NOMO-1 (cell line): ENCODE measurements at regions not wholly inside any gene's neighbourhood (a gene's known extent, or its start where the extent isn't known, plus 50 kb on each side); places are given as distances from the start of the nearest gene placed in this dataset.
A peak's percentile ranks its signal among the peaks of the same experiment; 100 is the strongest.

Experiments
- DNase-seq, 2 experiments: peaks; one replicate each; lab custom pipeline; 2025; ENCODE audit not compliant: unreplicated experiment in 2 of 2; lab: John Stamatoyannopoulos, UW

DNA sequence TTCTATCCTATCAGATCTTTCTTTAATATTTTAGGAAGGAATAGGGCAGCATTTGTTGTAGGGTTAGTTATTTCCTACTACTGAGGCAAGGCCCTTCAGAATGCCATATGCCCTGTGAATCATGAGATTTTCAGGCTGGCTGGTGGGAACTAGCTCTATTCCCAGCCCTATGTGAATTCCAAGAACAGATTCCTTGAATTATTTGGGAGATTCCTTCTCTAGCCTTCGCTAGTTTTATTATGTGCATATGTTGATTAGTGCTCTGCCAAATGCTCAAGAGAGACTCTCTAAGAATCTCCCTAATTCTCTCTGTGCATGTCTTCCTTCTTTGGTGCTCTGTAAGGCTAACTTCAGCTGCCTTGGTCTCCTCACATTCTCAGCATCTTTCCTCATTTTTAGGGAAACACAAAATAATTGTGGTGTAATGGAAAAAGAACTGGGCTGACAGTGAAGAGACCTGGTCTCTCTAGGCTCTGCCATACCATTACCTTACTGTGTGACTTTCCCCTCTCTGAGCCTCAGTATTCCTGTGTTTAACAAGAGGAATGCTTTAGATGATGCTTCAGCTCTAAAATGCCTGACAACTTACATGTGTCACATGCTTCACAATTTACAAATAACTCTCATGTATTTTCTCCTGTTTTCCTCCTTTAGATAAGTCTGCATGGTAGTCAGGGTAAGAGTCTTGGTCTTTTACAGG is 79.7 kb downstream of the VMA21 start:
- DNase-seq: no peak

DNA sequence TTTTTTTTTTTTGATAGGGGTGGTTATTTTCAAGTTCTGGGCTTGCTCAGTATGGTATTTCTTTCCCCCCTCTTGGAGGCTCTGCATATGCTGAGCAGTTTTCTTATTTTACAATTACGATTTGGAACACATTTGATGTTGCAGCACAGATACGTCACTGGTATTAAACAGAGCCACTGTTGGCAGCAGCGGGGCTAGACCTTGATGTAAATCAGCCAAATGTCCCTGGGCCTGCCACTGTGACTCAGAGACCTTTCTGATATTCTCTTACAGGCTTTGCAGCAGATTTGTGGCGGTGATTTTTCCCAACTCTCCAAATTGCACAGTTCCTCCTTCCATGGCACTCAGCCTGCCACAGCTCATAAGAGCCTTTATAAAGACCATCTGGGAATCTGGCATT is 81.1 kb downstream of the VMA21 start:
- DNase-seq: no peak

GRCh38 chrX:151488677-151489076 is 74.8 kb upstream of the PASD1 start:
- peak; percentile 4 to 19 for DNase-seq

DNA sequence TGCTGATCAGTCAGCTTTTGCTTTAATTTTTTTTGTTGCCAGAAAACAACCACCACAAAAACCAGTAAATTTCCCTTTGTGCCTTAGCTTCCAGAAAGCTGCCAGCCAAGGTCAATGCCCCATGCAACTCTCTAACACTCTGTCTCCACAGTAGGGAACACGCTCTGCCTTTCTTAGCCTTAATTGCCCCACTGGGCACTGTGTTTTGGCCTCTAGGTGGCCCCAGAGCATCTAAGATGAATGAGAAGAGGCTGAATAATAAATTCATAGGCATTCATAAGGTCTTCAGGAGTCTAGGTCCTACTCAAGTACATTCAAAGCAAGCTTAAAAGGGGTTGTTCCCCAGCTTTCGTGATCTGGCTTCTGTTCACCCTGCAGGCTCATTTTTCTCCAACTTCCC is 57.7 kb upstream of the PASD1 start:
- DNase-seq: no peak

GRCh38 chrX:151510203-151510602 is 53.3 kb upstream of the PASD1 start:
- no peak for DNase-seq

DNA sequence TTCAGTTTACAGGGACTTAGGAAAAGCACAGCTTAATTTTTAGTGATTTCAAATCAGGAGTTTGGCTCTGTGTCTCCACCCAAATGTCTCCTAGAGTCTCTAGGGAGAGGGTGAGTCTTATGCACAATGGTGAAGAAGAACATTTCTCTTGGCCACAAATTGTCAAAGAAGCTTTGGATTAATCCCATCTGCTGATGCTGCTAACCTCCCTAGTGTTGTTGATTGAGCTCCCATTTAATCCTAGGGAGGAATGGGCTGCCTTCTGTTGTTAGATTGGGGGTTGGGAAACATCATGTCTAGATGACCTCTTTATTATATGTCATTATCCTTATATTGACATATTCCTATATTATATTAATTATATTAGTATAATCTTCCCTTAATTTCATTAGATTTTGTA is 50.0 kb upstream of the PASD1 start:
- no peak for DNase-seq
